Esophagus muscularis mucosa (tissue), 4 donors: ENCODE measurements at regions not wholly inside any gene's neighbourhood (a gene's known extent, or its start where the extent isn't known, plus 50 kb on each side); places are given as distances from the start of the nearest gene placed in this dataset.

Experiments used
- DNase-seq: peaks from one replicate; pipeline ENCODE4 v3.0.0-alpha.2; 2017; ENCODE audit errors: extremely low spot score
- H3K27ac ChIP-seq, 4 donors: fragments of 200-600 bp; sonication (generic); replicated peaks in 1 of 4; 1 replicate in 3 of 4; 2 replicates in 1 of 4; pipeline ENCODE4 v1.5.1; 2016 to 2019; ENCODE audit warnings: mild to moderate bottlenecking in 1 of 4
- H3K27me3 ChIP-seq, 4 donors: fragments of 200-600 bp; sonication (generic); one replicate each; pipeline versions ENCODE4 v1.5.1 to v1.6.0; 2016 to 2019
- H3K36me3 ChIP-seq, 4 donors: fragments of 200-600 bp; sonication (generic); one replicate each; pipeline ENCODE4 v1.5.1; 2016 to 2019
- H3K4me1 ChIP-seq, 4 donors: fragments of 200-600 bp; sonication (generic); one replicate each; pipeline ENCODE4 v1.5.1; 2016 to 2019
- H3K4me3 ChIP-seq, 4 donors: fragments of 200-600 bp; sonication (generic); 1 replicate in 2 of 4; 2 replicates in 2 of 4; pipeline ENCODE4 v1.5.1; 2016 to 2019; ENCODE audit warnings: mild to moderate bottlenecking in 4 of 4, moderate library complexity in 1 of 4
- H3K9me3 ChIP-seq, 4 donors: fragments of 200-600 bp; sonication (generic); 1 replicate in 3 of 4; 2 replicates in 1 of 4; pipeline ENCODE4 v1.5.1; 2016 to 2019
- CTCF ChIP-seq, 3 experiments: fragments of 200-600 bp in 2 of 3; fragments of 450-650 bp in 1 of 3; sonication (generic) in 2 of 3; IDR thresholded peaks; one replicate each; pipeline ENCODE4 v1.5.1; 2017 to 2019; ENCODE audit warnings: antibody characterized with exemption in 3 of 3, mild to moderate bottlenecking in 2 of 3, moderate library complexity in 1 of 3
- EP300 ChIP-seq: sonication (generic); formaldehyde crosslinking; IDR thresholded peaks from one replicate; pipeline ENCODE4 v1.6.1; 2017; ENCODE audit warnings: antibody characterized with exemption
- POLR2A ChIP-seq: fragments of 450-650 bp; IDR thresholded peaks from one replicate; pipeline ENCODE4 v1.6.1; 2017; ENCODE audit warnings: antibody characterized with exemption, moderate library complexity, mild to moderate bottlenecking, low read depth
- POLR2AphosphoS5 ChIP-seq, 2 donors: sonication (generic); formaldehyde crosslinking; IDR thresholded peaks; one replicate each; pipeline ENCODE4 v1.6.1; 2017; ENCODE audit warnings: antibody characterized with exemption in 2 of 2
- WGBS: methylation state at CpG from one replicate; pipeline ENCODE4 v1.1.5; 2018; 5-methylcytosine and 5-hydroxymethylcytosine counted together
- intact Hi-C: fragments of 100-400 bp; cut with DNase I; formaldehyde crosslinking; loops from one replicate; pipeline ENCODE4 v1.15.1; 2023

GRCh38 chr20:21808863-21809664, 103.6 kb downstream of the PAX1 start:
- intact Hi-C loops = no loop called here
- 47% methylated on average over 30 of the region's 31 CpGs for WGBS

GRCh38 chr20:21808139-21808538, 102.7 kb downstream of the PAX1 start:
- H3K4me3 ChIP-seq = no peak overlapping the region
- no peaks in the 10 kb centered on the region for H3K4me1 ChIP-seq
- H3K27ac ChIP-seq = no peak overlapping the region
- no peaks in the 10 kb centered on the region for H3K9me3 ChIP-seq
- H3K27me3 ChIP-seq = peaks cover 0 to 15% (median 0%) of the 10 kb centered on the region in 4 donors
- H3K36me3 ChIP-seq = no peaks in the 10 kb centered on the region
- WGBS = 84% methylated on average over 3 of the region's 3 CpGs
- TF ChIP-seq EP300 (no peak), CTCF (IDR thresholded peaks at IDR 0.05) (no peak), POLR2AphosphoS5 (IDR thresholded peaks at IDR 0.05) (no peak), POLR2A (no peak)
- intact Hi-C loops = no loop called here
- DNase-seq = no peak

More at GRCh38 chr20:21808863-21809664, 103.6 kb downstream of the PAX1 start:
- no peak for DNase-seq
- H3K4me1 ChIP-seq = no peaks in the 10 kb centered on the region
- no peak overlapping the region for H3K4me3 ChIP-seq
- no peaks in the 10 kb centered on the region for H3K9me3 ChIP-seq
- no peak overlapping the region for H3K27ac ChIP-seq
- peaks cover 0 to 15% (median 0%) of the 10 kb centered on the region in 4 donors for H3K27me3 ChIP-seq
- no peaks in the 10 kb centered on the region for H3K36me3 ChIP-seq
- TF ChIP-seq POLR2A (no peak), CTCF (IDR thresholded peaks at IDR 0.05) (peak in 2 of 3 experiments; percentile 44 to 52)

- intact Hi-C loops = no loop called here
These were observed 99.3 kb downstream of the PAX1 start for GRCh38 chr20:21804802-21805201.

GRCh38 chr20:21801193-21801592, 95.7 kb downstream of the PAX1 start:
- H3K36me3 ChIP-seq = no peaks in the 10 kb centered on the region
- H3K27me3 ChIP-seq = no peaks in the 10 kb centered on the region
- DNase-seq = peak; percentile 50
- no peaks in the 10 kb centered on the region for H3K4me1 ChIP-seq
- no peaks in the 10 kb centered on the region for H3K9me3 ChIP-seq
- intact Hi-C loops = no loop called here
- TF ChIP-seq POLR2AphosphoS5 (IDR thresholded peaks at IDR 0.05) (no peak), POLR2A (no peak), EP300 (no peak), CTCF (IDR thresholded peaks at IDR 0.05) (no peak)
- WGBS = 57% methylated on average over 4 of the region's 4 CpGs
- no peak overlapping the region for H3K4me3 ChIP-seq
- H3K27ac ChIP-seq = no peak overlapping the region

More at GRCh38 chr20:21804802-21805201, 99.3 kb downstream of the PAX1 start:
- TF ChIP-seq POLR2A (no peak), EP300 (no peak), POLR2AphosphoS5 (IDR thresholded peaks at IDR 0.05) (no peak), CTCF (IDR thresholded peaks at IDR 0.05) (no peak)
- Histone ChIP-seq H3K9me3 (no peaks in the 10 kb centered on the region), H3K4me3 (no peak overlapping the region), H3K27me3 (peaks cover 0 to 9% (median 0%) of the 10 kb centered on the region in 4 donors), H3K27ac (no peak overlapping the region), H3K36me3 (no peaks in the 10 kb centered on the region), H3K4me1 (no peaks in the 10 kb centered on the region)
- DNase-seq = no peak
- WGBS = 87% methylated on average over 8 of the region's 8 CpGs
